ENCODE measurements at regions not wholly inside any gene's neighbourhood (a gene's known extent, or its start where the extent isn't known, plus 50 kb on each side); places are given as distances from the start of the nearest gene placed in this dataset.

DNA sequence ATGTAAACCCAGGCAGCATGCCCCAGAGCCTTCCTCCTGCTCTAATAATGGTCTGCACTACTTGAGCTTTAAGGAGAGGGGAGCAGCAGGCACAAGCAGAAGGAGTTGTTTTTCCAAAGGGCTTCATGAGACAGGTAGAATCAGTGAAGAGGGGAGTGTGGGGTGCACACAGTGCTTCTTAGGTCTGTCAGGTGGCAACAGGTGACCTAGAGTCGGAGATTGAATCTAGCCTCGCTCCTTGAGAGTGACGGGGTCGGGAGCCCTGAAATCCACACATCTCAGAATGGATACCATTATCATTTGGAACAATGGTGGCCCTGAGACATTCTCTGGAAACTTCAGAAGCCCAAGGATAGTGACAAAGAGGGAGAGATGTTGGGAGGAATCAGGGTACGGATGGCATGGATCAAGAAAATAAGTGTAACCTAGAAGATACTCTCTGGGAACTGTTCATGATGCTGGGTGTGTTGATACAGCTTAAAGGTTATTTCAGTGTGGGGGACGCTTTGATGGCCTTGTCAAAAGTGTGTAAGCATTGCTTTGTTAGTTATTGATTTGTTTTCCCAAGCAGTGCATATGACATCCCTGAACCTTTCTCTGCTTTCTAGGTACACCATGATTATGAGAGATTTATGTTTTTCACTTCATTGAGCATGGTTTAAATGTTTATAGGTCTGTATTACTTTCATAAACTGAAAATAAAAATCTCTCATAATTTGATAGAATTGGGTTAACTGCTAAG lies 77.8 kb upstream of the L3MBTL3 start:
- no peaks in the 10 kb centered on the region for H3K4me1 ChIP-seq
- no peak overlapping the region for H3K4me3 ChIP-seq
- no peak overlapping the region for H3K27ac ChIP-seq
- no peaks in the 10 kb centered on the region for H3K9me3 ChIP-seq
- no peaks in the 10 kb centered on the region for H3K36me3 ChIP-seq
- TF ChIP-seq POLR2A (IDR thresholded peaks at IDR 0.05): no peak
- TF ChIP-seq, protein P1, sequence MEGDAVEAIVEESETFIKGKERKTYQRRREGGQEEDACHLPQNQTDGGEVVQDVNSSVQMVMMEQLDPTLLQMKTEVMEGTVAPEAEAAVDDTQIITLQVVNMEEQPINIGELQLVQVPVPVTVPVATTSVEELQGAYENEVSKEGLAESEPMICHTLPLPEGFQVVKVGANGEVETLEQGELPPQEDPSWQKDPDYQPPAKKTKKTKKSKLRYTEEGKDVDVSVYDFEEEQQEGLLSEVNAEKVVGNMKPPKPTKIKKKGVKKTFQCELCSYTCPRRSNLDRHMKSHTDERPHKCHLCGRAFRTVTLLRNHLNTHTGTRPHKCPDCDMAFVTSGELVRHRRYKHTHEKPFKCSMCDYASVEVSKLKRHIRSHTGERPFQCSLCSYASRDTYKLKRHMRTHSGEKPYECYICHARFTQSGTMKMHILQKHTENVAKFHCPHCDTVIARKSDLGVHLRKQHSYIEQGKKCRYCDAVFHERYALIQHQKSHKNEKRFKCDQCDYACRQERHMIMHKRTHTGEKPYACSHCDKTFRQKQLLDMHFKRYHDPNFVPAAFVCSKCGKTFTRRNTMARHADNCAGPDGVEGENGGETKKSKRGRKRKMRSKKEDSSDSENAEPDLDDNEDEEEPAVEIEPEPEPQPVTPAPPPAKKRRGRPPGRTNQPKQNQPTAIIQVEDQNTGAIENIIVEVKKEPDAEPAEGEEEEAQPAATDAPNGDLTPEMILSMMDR (IDR thresholded peaks at IDR 0.05): no peak
- no peak for TF ChIP-seq EP300 (IDR thresholded peaks at IDR 0.05)
- H3K27me3 ChIP-seq: no peaks in the 10 kb centered on the region
- no peak for DNase-seq (ENCODE audit: low spot score in 2 of 2)
- 73 to 82% methylated on average over 6 of the region's 6 CpGs for WGBS, 2 donors

DNA sequence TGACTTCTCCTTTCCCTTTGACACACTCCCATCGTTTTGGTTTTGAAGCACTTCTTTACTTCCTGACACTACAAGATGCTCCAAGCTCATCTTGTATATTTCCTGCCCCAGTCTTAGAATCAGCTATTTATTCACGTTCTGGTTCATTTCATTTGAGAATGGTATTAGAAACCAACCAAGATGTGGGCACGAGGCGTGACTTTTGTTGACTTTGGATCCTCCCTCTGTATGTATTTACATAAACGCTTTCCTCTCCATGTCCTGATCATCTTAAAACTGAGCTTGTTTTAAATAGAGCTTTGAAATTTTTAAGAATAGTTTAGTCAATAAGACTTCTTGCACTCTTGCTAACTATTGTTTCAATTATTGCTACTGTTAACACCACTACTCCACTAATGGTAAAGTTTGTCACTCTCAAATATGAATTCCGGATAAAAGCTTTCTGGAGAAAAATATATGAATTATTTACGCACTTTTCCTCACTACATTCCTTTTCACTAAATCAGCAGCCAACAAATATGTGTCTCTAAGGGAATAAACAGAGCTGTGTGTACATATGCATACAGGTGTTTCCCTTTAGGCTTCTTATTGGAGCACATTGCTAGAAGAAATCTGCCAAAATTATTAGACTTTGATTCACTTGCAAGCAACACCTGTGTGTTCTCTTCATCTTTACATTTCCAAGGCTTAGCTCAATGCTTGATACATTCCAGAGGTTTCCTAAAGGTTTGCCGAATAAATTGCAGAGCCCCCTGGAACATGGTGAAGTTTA lies 77.3 kb upstream of the TMEM244 start:
- WGBS, 2 donors: 78 to 81% methylated on average over 8 of the region's 8 CpGs
- DNase-seq (ENCODE audit: low spot score in 2 of 2): no peak
- Histone ChIP-seq H3K9me3 (no peaks in the 10 kb centered on the region), H3K36me3 (no peaks in the 10 kb centered on the region), H3K27ac (no peak overlapping the region), H3K27me3 (no peaks in the 10 kb centered on the region), H3K4me3 (no peak overlapping the region), H3K4me1 (no peaks in the 10 kb centered on the region)
- TF ChIP-seq, protein P1 (IDR thresholded peaks at IDR 0.05): no peak
- TF ChIP-seq POLR2A (IDR thresholded peaks at IDR 0.05) (no peak), EP300 (IDR thresholded peaks at IDR 0.05) (no peak)

DNA sequence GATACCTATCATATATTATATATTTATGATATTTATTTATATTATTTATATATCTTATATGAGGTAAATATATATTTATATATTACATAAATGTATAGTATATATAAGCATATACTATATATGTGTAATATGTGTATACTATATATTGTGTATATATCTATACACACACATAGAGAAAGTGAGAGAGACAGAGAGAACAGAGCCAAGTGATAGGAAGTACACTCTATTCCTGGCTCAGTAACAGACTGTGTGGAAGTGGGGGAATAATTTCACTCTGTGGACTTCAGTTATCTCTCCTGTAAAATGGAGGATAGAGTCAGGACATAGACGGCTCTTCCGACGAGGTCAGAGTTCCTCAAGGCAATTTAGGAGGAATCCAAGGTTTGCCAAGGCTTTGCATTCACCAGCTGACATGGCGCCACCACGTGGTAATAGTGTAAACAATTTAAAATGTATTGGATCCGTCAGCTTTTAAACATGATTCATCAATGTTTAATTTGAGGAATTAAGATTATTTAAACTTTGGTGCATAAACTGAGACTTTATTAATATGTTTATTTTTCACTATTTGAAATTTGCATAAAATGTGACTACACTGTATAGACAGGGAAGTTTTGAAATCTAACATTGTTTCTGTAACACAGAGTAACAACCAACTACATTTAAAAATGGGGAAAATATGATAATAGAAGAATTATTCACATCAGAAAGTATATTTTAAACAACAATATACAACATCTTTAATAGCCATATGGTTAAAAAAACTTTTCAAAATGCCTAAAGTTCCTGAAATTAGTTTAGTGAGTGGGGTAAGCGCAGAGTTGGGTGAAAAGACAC lies 75.4 kb upstream of the TMEM244 start:
- Histone ChIP-seq H3K4me3 (no peak overlapping the region), H3K4me1 (no peaks in the 10 kb centered on the region), H3K9me3 (no peaks in the 10 kb centered on the region)

DNA sequence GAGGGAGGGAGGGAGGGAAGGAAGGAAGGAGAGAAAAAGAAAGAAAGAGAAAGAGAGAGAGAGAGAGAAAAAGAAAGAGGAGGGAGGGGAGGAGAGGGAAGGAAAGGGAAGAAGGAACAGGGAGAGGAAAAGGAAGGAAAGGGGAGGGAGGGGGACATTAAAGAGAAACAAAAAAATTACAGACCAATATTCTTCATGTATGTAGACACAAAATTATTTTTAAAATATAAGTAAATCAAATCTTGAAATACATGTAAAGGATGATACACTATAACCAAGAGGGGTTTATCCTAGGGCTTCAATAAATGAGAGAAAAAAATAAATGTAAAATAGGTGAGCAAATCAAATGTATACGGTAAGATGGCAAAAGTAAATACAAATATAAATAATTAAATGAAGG lies 71.2 kb upstream of the TMEM244 start:
- H3K4me3 ChIP-seq: no peak overlapping the region
- DNase-seq (ENCODE audit: low spot score in 2 of 2): no peak
- 91 to 100% methylated on average over 1 of the region's 1 CpG for whole genome bisulfite sequencing, 2 donors
- no peak overlapping the region for H3K27ac ChIP-seq
- no peaks in the 10 kb centered on the region for H3K9me3 ChIP-seq
- no peaks in the 10 kb centered on the region for H3K36me3 ChIP-seq
- no peaks in the 10 kb centered on the region for H3K4me1 ChIP-seq
- H3K27me3 ChIP-seq: no peaks in the 10 kb centered on the region
- TF ChIP-seq, protein P1 (IDR thresholded peaks at IDR 0.05): no peak
- TF ChIP-seq EP300 (IDR thresholded peaks at IDR 0.05) (no peak), POLR2A (IDR thresholded peaks at IDR 0.05) (no peak)

More for the DNA sequence above, 75.4 kb upstream of the TMEM244 start:
- TF ChIP-seq, protein P1 (IDR thresholded peaks at IDR 0.05): peak in 4 of 5 experiments; percentile 39 to 49 (median 42)
- TF ChIP-seq POLR2A (IDR thresholded peaks at IDR 0.05): no peak
- DNase-seq (ENCODE audit: low spot score in 2 of 2): peak in 1 of 2 donors; percentile 52
- Histone ChIP-seq H3K36me3 (no peaks in the 10 kb centered on the region), H3K27ac (no peak overlapping the region), H3K27me3 (no peaks in the 10 kb centered on the region)
- WGBS, 2 donors: 15 to 16% methylated on average over 7 of the region's 7 CpGs
